ENCODE measurements at regions not wholly inside any gene's neighbourhood (a gene's known extent, or its start where the extent isn't known, plus 50 kb on each side); places are given as distances from the start of the nearest gene placed in this dataset.

DNA sequence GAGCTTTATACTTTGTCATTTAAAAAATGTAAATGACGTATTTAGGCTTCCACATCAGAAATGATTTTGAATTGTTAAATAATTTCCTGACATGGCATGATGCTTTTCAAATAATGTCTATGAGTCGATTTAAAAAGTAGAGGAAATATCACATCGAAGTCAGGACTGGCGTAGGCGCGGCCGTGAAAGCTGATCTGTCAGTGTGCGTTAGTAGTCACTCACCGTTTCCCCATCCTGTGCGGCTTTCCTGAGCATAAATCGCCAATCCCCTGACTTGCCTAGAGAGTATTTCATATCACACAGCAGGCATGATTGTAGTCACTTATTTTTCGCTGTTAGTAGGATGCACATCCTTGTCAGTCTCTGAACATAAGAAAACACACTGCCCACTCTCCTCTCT is 843.1 kb downstream of the SOCS6 start:
- no peaks in the 10 kb centered on the region for H3K27me3 ChIP-seq
- no peaks in the 10 kb centered on the region for H3K9me3 ChIP-seq
- H3K4me1 ChIP-seq = peaks cover 0 to 10% (median 3%) of the 10 kb centered on the region in 4 donors
- H3K4me3 ChIP-seq = no peak overlapping the region
- no peak for DNase-seq
- H3K27ac ChIP-seq = no peak overlapping the region
- TF ChIP-seq, protein P1, sequence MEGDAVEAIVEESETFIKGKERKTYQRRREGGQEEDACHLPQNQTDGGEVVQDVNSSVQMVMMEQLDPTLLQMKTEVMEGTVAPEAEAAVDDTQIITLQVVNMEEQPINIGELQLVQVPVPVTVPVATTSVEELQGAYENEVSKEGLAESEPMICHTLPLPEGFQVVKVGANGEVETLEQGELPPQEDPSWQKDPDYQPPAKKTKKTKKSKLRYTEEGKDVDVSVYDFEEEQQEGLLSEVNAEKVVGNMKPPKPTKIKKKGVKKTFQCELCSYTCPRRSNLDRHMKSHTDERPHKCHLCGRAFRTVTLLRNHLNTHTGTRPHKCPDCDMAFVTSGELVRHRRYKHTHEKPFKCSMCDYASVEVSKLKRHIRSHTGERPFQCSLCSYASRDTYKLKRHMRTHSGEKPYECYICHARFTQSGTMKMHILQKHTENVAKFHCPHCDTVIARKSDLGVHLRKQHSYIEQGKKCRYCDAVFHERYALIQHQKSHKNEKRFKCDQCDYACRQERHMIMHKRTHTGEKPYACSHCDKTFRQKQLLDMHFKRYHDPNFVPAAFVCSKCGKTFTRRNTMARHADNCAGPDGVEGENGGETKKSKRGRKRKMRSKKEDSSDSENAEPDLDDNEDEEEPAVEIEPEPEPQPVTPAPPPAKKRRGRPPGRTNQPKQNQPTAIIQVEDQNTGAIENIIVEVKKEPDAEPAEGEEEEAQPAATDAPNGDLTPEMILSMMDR (IDR thresholded peaks at IDR 0.05) = no peak
- intact Hi-C loops (cut with DNase I; ENCODE audit: low total_unique reads) = no loop called here
- no peaks in the 10 kb centered on the region for H3K36me3 ChIP-seq

DNA sequence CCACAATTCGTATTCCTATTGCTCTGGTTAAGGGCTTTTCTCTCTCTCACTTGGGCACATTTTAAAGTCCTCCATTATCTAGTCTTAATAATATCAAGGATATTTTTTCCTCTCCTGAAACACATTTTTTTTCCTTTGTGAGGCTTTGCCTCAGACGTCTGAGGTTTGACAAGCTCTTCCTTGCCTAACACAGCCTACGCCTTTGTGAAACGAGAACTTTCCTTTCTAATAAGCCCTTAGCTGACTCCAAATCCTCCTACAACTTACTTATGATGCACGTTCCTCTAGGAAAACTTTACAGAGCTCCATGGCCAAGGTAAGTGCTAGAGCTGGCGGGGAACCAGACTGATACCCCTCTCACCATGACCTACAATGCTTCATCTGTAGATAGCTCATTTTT is 841.5 kb downstream of the SOCS6 start:
- Histone ChIP-seq H3K27me3 (no peaks in the 10 kb centered on the region), H3K36me3 (no peaks in the 10 kb centered on the region), H3K9me3 (no peaks in the 10 kb centered on the region), H3K27ac (no peak overlapping the region), H3K4me1 (no peaks in the 10 kb centered on the region), H3K4me3 (no peak overlapping the region)
- TF ChIP-seq, protein P1 (IDR thresholded peaks at IDR 0.05) = no peak
- DNase-seq = no peak
- intact Hi-C loops (cut with DNase I; ENCODE audit: low total_unique reads) = no loop called here

GRCh38 chr18:71125581-71125980 is 836.7 kb downstream of the SOCS6 start:
- no peaks in the 10 kb centered on the region for H3K27me3 ChIP-seq
- H3K27ac ChIP-seq = no peak overlapping the region
- DNase-seq = no peak
- no peaks in the 10 kb centered on the region for H3K4me1 ChIP-seq
- no peaks in the 10 kb centered on the region for H3K36me3 ChIP-seq
- TF ChIP-seq, protein P1 (IDR thresholded peaks at IDR 0.05) = no peak
- H3K9me3 ChIP-seq = peaks cover 0 to 13% (median 11%) of the 10 kb centered on the region in 3 donors
- no peak overlapping the region for H3K4me3 ChIP-seq
- intact Hi-C loops (cut with DNase I; ENCODE audit: low total_unique reads) = loop anchor here (5.0 kb wide), 1 partner anchor 242 kb away; no protein-coding TSS in a partner anchor

GRCh38 chr18:71116535-71116934 is 827.7 kb downstream of the SOCS6 start:
- intact Hi-C loops (cut with DNase I; ENCODE audit: low total_unique reads) = no loop called here

GRCh38 chr18:71115261-71115660 is 826.4 kb downstream of the SOCS6 start:
- TF ChIP-seq, protein P1 (IDR thresholded peaks at IDR 0.05) = no peak
- no peaks in the 10 kb centered on the region for H3K27me3 ChIP-seq
- no peak overlapping the region for H3K27ac ChIP-seq
- no peaks in the 10 kb centered on the region for H3K36me3 ChIP-seq
- DNase-seq = no peak
- no peaks in the 10 kb centered on the region for H3K9me3 ChIP-seq
- H3K4me3 ChIP-seq = no peak overlapping the region
- intact Hi-C loops (cut with DNase I; ENCODE audit: low total_unique reads) = no loop called here
- H3K4me1 ChIP-seq = no peaks in the 10 kb centered on the region

More at GRCh38 chr18:71116535-71116934, 827.7 kb downstream of the SOCS6 start:
- TF ChIP-seq, protein P1 (IDR thresholded peaks at IDR 0.05) = no peak
- H3K27ac ChIP-seq = no peak overlapping the region
- H3K27me3 ChIP-seq = no peaks in the 10 kb centered on the region
- peaks cover 0 to 8% (median under 1%) of the 10 kb centered on the region in 3 donors for H3K9me3 ChIP-seq
- H3K36me3 ChIP-seq = no peaks in the 10 kb centered on the region
- DNase-seq = no peak
- no peak overlapping the region for H3K4me3 ChIP-seq
- H3K4me1 ChIP-seq = no peaks in the 10 kb centered on the region

Measured in tibial artery (tissue), 4 donors.